ENCODE measurements at regions not wholly inside any gene's neighbourhood (a gene's known extent, or its start where the extent isn't known, plus 50 kb on each side); places are given as distances from the start of the nearest gene placed in this dataset.

- POLR2A ChIA-PET, result no interaction called here
- Mint-ChIP-seq H3K27me3 (ENCODE audit: insufficient read depth, unreplicated experiment) (no peaks in the 10 kb centered on the region), H3K4me3 (ENCODE audit: unreplicated experiment) (no peak overlapping the region), H3K27ac (ENCODE audit: low read depth, unreplicated experiment) (no peak overlapping the region), H3K9me3 (ENCODE audit: unreplicated experiment) (peaks cover 47% of the 10 kb centered on the region), H3K36me3 (ENCODE audit: insufficient read depth, unreplicated experiment) (no peaks in the 10 kb centered on the region), H3K4me1 (ENCODE audit: insufficient read depth, unreplicated experiment) (no peaks in the 10 kb centered on the region)
- no TSS peak for BruUV-seq (replicated peaks)
- no peak for TF ChIP-seq CTCF (IDR thresholded peaks at IDR 0.05; ENCODE audit: unreplicated experiment)
- intact Hi-C loops (cut with micrococcal nuclease), result no loop called here
- no peak for DNase-seq (ENCODE audit: unreplicated experiment)
- CTCF ChIA-PET, result interaction anchor here (1.0 kb wide), 1 partner anchor 13 kb away, joined by 3 read pairs; no protein-coding TSS in a partner anchor
Observed at GRCh38 chr13:58573743-58574142, 942.2 kb downstream of the PCDH17 start.

- Mint-ChIP-seq H3K4me1 (ENCODE audit: insufficient read depth, unreplicated experiment) (no peaks in the 10 kb centered on the region), H3K36me3 (ENCODE audit: insufficient read depth, unreplicated experiment) (no peaks in the 10 kb centered on the region), H3K9me3 (ENCODE audit: unreplicated experiment) (peaks cover 52% of the 10 kb centered on the region), H3K27me3 (ENCODE audit: insufficient read depth, unreplicated experiment) (no peaks in the 10 kb centered on the region), H3K4me3 (ENCODE audit: unreplicated experiment) (no peak overlapping the region), H3K27ac (ENCODE audit: low read depth, unreplicated experiment) (no peak overlapping the region)
- POLR2A ChIA-PET, result no interaction called here
- TF ChIP-seq CTCF (IDR thresholded peaks at IDR 0.05; ENCODE audit: unreplicated experiment), result no peak
- no peak for DNase-seq (ENCODE audit: unreplicated experiment)
- CTCF ChIA-PET, result no interaction called here
- intact Hi-C loops (cut with micrococcal nuclease), result no loop called here
- no TSS peak for BruUV-seq (replicated peaks)
Observed at GRCh38 chr13:58574791-58575190, 943.2 kb downstream of the PCDH17 start.

- ChIA-PET CTCF (no interaction called here), POLR2A (no interaction called here)
- H3K27ac Mint-ChIP-seq (ENCODE audit: low read depth, unreplicated experiment), result no peak overlapping the region
Observed at GRCh38 chr13:58579468-58579867, 947.9 kb downstream of the PCDH17 start.

GRCh38 chr13:58583966-58584365 is 952.4 kb downstream of the PCDH17 start:
- peak; percentile 33 for DNase-seq (ENCODE audit: unreplicated experiment)
- no peak overlapping the region for H3K27ac Mint-ChIP-seq (ENCODE audit: low read depth, unreplicated experiment)
- CTCF ChIA-PET, result no interaction called here
- peaks cover 29% of the 10 kb centered on the region for H3K9me3 Mint-ChIP-seq (ENCODE audit: unreplicated experiment)
- BruUV-seq (replicated peaks), result no TSS peak
- intact Hi-C loops (cut with micrococcal nuclease), result no loop called here
- no peaks in the 10 kb centered on the region for H3K4me1 Mint-ChIP-seq (ENCODE audit: insufficient read depth, unreplicated experiment)
- H3K36me3 Mint-ChIP-seq (ENCODE audit: insufficient read depth, unreplicated experiment), result no peaks in the 10 kb centered on the region
- TF ChIP-seq CTCF (IDR thresholded peaks at IDR 0.05; ENCODE audit: unreplicated experiment), result no peak
- no peak overlapping the region for H3K4me3 Mint-ChIP-seq (ENCODE audit: unreplicated experiment)
- no peaks in the 10 kb centered on the region for H3K27me3 Mint-ChIP-seq (ENCODE audit: insufficient read depth, unreplicated experiment)
- POLR2A ChIA-PET, result no interaction called here

More at GRCh38 chr13:58579468-58579867, 947.9 kb downstream of the PCDH17 start:
- Mint-ChIP-seq H3K4me1 (ENCODE audit: insufficient read depth, unreplicated experiment) (no peaks in the 10 kb centered on the region), H3K27me3 (ENCODE audit: insufficient read depth, unreplicated experiment) (no peaks in the 10 kb centered on the region), H3K36me3 (ENCODE audit: insufficient read depth, unreplicated experiment) (no peaks in the 10 kb centered on the region), H3K9me3 (ENCODE audit: unreplicated experiment) (peaks cover 39% of the 10 kb centered on the region), H3K4me3 (ENCODE audit: unreplicated experiment) (no peak overlapping the region)
- DNase-seq (ENCODE audit: unreplicated experiment), result no peak
- intact Hi-C loops (cut with micrococcal nuclease), result no loop called here
- no peak for TF ChIP-seq CTCF (IDR thresholded peaks at IDR 0.05; ENCODE audit: unreplicated experiment)
- no TSS peak for BruUV-seq (replicated peaks)
